ENCODE measurements at regions not wholly inside any gene's neighbourhood (a gene's known extent, or its start where the extent isn't known, plus 50 kb on each side); places are given as distances from the start of the nearest gene placed in this dataset.

GRCh38 chr4:162732876-162733275, 433.8 kb downstream of the NAF1 start:
- Histone ChIP-seq H3K9me3 (peaks cover 0 to 5% (median 0%) of the 10 kb centered on the region in 8 donors), H3K4me1 (no peaks in the 10 kb centered on the region), H3K27ac (no peak overlapping the region), H3K36me3 (no peaks in the 10 kb centered on the region), H3K27me3 (replicated peaks in 1 of 7) (no peaks in the 10 kb centered on the region), H3K4me3 (no peak overlapping the region)
- intact Hi-C loops (cut with DNase I; ENCODE audit: low total_unique reads), result no loop called here
- DNase-seq, result no peak
- TF ChIP-seq CTCF (IDR thresholded peaks at IDR 0.05 in 8 of 11, conservative IDR thresholded peaks at IDR 0.05 in 3 of 11) (no peak), POLR2AphosphoS5 (IDR thresholded peaks at IDR 0.05) (no peak), POLR2A (IDR thresholded peaks at IDR 0.05) (no peak)
- WGBS, 5 donors, result 61 to 71% (median 65%) methylated on average over 6 of the region's 6 CpGs

- intact Hi-C loops (cut with DNase I; ENCODE audit: low total_unique reads), result no loop called here
- no peak for DNase-seq
- Histone ChIP-seq H3K27me3 (replicated peaks in 1 of 7) (no peaks in the 10 kb centered on the region), H3K9me3 (peaks cover 0 to 9% (median 0%) of the 10 kb centered on the region in 8 donors), H3K4me1 (no peaks in the 10 kb centered on the region), H3K27ac (no peak overlapping the region), H3K36me3 (no peaks in the 10 kb centered on the region), H3K4me3 (no peak overlapping the region)
- no peak for TF ChIP-seq CTCF (IDR thresholded peaks at IDR 0.05 in 8 of 11, conservative IDR thresholded peaks at IDR 0.05 in 3 of 11)
Measured at GRCh38 chr4:162727766-162728165, 438.9 kb downstream of the NAF1 start.

GRCh38 chr4:162727232-162727631, 439.5 kb downstream of the NAF1 start:
- no peak for DNase-seq
- Histone ChIP-seq H3K27ac (no peak overlapping the region), H3K4me1 (no peaks in the 10 kb centered on the region), H3K9me3 (peaks cover 0 to 9% (median 0%) of the 10 kb centered on the region in 8 donors), H3K4me3 (no peak overlapping the region), H3K27me3 (replicated peaks in 1 of 7) (no peaks in the 10 kb centered on the region), H3K36me3 (no peaks in the 10 kb centered on the region)
- TF ChIP-seq CTCF (IDR thresholded peaks at IDR 0.05 in 8 of 11, conservative IDR thresholded peaks at IDR 0.05 in 3 of 11), result no peak
- no peak for TF ChIP-seq POLR2AphosphoS5 (IDR thresholded peaks at IDR 0.05)
- no peak for TF ChIP-seq POLR2A (IDR thresholded peaks at IDR 0.05)
- WGBS, 5 donors, result 80 to 85% (median 85%) methylated on average over 8 of the region's 8 CpGs
- intact Hi-C loops (cut with DNase I; ENCODE audit: low total_unique reads), result no loop called here

GRCh38 chr4:162715401-162715800, 451.3 kb downstream of the NAF1 start:
- Histone ChIP-seq H3K36me3 (no peaks in the 10 kb centered on the region), H3K4me3 (no peak overlapping the region), H3K9me3 (no peaks in the 10 kb centered on the region), H3K27ac (no peak overlapping the region), H3K4me1 (no peaks in the 10 kb centered on the region), H3K27me3 (replicated peaks in 1 of 7) (no peaks in the 10 kb centered on the region)
- TF ChIP-seq POLR2A (IDR thresholded peaks at IDR 0.05) (no peak), POLR2AphosphoS5 (IDR thresholded peaks at IDR 0.05) (no peak), CTCF (IDR thresholded peaks at IDR 0.05 in 8 of 11, conservative IDR thresholded peaks at IDR 0.05 in 3 of 11) (no peak)
- DNase-seq, result no peak
- 84 to 89% (median 86%) methylated on average over 3 of the region's 3 CpGs for WGBS, 5 donors
- intact Hi-C loops (cut with DNase I; ENCODE audit: low total_unique reads), result no loop called here

Data from spleen (tissue), 11 donors.